ENCODE measurements at regions not wholly inside any gene's neighbourhood (a gene's known extent, or its start where the extent isn't known, plus 50 kb on each side); places are given as distances from the start of the nearest gene placed in this dataset.

DNA sequence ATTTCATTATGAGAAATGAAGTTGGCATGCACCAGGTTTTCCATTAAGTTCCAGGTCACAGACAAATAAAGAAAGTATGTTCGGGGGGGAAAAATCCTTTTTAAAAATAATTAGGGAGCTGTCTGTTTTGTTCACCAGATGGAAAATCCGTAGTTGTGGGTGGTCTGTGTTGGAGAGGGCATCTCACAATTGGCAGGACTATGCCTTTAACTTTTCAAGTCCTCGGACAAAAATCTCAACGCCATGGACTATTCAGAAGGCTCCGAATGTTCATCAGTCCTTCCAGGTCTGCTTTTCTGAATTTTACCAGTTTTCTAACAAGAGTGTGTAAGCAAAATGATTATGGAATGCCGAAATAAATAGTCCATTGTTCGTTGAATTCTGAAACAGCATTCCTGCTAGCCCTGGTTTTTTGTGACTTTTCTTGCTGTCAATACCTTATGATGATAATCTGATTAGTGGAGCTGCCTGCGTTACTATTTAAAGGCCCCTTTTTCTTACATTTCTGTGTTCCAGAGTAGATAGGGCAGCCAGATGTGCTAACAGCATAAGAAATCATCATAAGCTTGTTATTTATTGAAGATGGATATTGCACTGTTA lies 146.9 kb downstream of the TM9SF2 start:
- no peak for DNase-seq
- Histone ChIP-seq H3K27me3 (no peaks in the 10 kb centered on the region), H3K4me3 (no peak overlapping the region), H3K9me3 (no peaks in the 10 kb centered on the region), H3K27ac (no peak overlapping the region), H3K4me1 (peaks cover 0 to 5% (median 0%) of the 10 kb centered on the region in 3 donors), H3K36me3 (no peaks in the 10 kb centered on the region)
- 82 to 89% methylated on average over 8 of the region's 8 CpGs for whole genome bisulfite sequencing, 2 donors
- TF ChIP-seq, protein P1, sequence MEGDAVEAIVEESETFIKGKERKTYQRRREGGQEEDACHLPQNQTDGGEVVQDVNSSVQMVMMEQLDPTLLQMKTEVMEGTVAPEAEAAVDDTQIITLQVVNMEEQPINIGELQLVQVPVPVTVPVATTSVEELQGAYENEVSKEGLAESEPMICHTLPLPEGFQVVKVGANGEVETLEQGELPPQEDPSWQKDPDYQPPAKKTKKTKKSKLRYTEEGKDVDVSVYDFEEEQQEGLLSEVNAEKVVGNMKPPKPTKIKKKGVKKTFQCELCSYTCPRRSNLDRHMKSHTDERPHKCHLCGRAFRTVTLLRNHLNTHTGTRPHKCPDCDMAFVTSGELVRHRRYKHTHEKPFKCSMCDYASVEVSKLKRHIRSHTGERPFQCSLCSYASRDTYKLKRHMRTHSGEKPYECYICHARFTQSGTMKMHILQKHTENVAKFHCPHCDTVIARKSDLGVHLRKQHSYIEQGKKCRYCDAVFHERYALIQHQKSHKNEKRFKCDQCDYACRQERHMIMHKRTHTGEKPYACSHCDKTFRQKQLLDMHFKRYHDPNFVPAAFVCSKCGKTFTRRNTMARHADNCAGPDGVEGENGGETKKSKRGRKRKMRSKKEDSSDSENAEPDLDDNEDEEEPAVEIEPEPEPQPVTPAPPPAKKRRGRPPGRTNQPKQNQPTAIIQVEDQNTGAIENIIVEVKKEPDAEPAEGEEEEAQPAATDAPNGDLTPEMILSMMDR (IDR thresholded peaks at IDR 0.05): no peak
- no peak for TF ChIP-seq POLR2A (IDR thresholded peaks at IDR 0.05)
- intact Hi-C loops (cut with DNase I): no loop called here

DNA sequence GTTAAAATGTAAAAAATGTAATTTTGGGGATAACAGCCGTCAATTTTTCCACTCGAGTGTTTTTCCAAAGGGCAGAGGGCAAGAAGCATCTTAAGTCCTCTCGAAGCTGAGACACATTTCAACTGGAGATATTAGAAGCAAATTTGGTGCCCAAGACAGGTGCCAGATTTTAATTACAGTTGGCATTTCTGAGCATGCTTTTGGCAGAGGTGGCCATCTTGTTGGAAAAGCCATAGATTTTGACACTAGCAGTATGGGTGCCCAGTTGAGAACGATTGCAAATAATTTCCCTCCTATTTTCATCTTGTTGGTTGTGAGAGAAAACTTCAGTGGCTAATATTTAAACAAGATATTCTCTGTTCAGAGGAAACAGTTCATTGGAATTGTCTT lies 146.3 kb downstream of the TM9SF2 start:
- Histone ChIP-seq H3K27ac (no peak overlapping the region), H3K27me3 (no peaks in the 10 kb centered on the region), H3K4me1 (peaks cover 0 to 3% (median 0%) of the 10 kb centered on the region in 3 donors), H3K9me3 (no peaks in the 10 kb centered on the region), H3K36me3 (no peaks in the 10 kb centered on the region), H3K4me3 (no peak overlapping the region)
- DNase-seq: no peak
- 74 to 79% methylated on average over 4 of the region's 4 CpGs for WGBS, 2 donors
- intact Hi-C loops (cut with DNase I): no loop called here
- TF ChIP-seq, protein P1 (IDR thresholded peaks at IDR 0.05): no peak
- TF ChIP-seq POLR2A (IDR thresholded peaks at IDR 0.05): no peak

DNA sequence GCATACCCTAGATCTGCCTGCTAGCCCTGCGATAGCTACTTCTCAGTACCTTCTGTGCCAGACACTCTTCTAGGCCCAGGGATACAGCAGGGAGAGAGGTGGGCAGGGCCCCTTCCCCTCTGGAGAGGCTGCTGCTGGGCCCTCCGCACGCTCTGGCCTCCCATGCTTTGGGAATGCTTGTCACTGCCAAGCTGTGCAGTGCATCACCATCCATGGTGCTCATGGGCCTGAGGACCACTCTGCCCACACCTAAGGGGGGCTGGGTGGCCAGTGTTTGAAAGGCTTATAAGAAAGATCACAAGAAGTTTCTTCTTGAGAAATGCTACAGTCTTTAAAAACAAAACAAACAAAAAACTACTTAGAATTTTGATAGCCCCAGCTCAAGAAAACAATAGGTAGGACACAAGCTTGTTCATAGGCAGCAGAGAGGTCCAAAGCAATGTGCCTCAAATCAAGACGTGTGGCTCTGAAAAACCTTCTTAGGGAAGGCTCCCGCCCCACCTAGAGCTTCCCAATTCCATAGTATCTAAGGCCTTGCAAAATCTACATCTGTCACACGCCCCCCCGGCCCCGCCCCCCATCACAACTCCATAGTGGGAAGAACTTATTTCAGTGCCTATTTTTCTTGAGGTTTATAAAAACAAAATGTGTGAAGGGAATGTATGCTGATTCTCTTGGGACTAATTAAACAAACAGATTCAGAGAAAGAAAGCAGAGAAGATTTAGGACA lies 145.8 kb downstream of the TM9SF2 start:
- DNase-seq: no peak
- Histone ChIP-seq H3K36me3 (no peaks in the 10 kb centered on the region), H3K27me3 (no peaks in the 10 kb centered on the region), H3K9me3 (no peaks in the 10 kb centered on the region), H3K4me1 (no peaks in the 10 kb centered on the region), H3K4me3 (no peak overlapping the region), H3K27ac (no peak overlapping the region)
- WGBS, 2 donors: 84 to 91% methylated on average over 5 to 7 of the region's 8 CpGs
- intact Hi-C loops (cut with DNase I): no loop called here
- no peak for TF ChIP-seq POLR2A (IDR thresholded peaks at IDR 0.05)
- TF ChIP-seq, protein P1 (IDR thresholded peaks at IDR 0.05): no peak

DNA sequence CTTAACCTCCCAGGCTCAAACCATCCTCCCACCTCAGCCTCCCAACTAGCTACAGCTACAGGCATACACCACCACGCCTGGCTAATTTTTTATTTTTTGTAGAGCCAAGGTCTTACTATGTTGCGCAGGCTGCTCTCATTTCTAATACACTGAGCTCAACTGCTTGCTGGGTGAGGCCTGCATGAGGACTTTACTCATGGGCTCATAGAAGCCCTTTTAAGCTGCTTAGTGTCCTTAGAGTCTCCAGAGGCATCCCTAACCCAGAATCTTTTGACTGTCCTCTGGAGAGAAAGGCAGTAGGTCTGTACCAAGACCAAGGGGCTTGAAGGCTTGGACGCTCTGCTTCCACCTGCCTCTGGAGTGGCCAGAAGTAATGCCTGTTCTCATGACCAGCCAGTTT lies 141.6 kb downstream of the TM9SF2 start:
- H3K9me3 ChIP-seq: no peaks in the 10 kb centered on the region
- H3K4me1 ChIP-seq: no peaks in the 10 kb centered on the region
- H3K27ac ChIP-seq: no peak overlapping the region
- WGBS, 2 donors: 94 to 100% methylated on average over 3 of the region's 3 CpGs
- no peak for DNase-seq
- intact Hi-C loops (cut with DNase I): no loop called here
- no peaks in the 10 kb centered on the region for H3K27me3 ChIP-seq
- no peaks in the 10 kb centered on the region for H3K36me3 ChIP-seq
- TF ChIP-seq POLR2A (IDR thresholded peaks at IDR 0.05): no peak
- TF ChIP-seq, protein P1 (IDR thresholded peaks at IDR 0.05): no peak
- H3K4me3 ChIP-seq: no peak overlapping the region

DNA sequence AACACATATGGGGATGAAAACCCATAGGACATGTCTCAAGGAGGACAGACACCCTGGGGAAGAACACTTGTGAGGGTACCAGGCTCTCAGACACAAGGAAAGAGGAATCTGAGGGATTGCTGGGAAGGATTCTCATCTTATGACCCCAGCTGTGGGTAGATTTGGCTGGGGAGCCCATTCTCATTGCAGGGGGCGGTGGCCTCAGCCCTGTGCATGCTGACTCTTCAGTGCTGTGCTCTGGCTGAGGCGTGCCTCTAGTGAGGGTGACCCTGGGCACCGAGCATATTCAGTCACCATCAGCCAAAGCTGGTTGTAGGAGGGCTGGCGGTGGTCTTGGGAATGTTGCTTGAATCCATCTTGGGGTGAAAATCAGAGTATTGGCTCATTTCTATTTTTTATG lies 140.7 kb downstream of the TM9SF2 start:
- H3K4me1 ChIP-seq: no peaks in the 10 kb centered on the region
- no peaks in the 10 kb centered on the region for H3K27me3 ChIP-seq
- no peaks in the 10 kb centered on the region for H3K36me3 ChIP-seq
- 67 to 94% methylated on average over 1 to 4 of the region's 4 CpGs for WGBS, 2 donors
- no peak overlapping the region for H3K4me3 ChIP-seq
- no peak overlapping the region for H3K27ac ChIP-seq
- H3K9me3 ChIP-seq: no peaks in the 10 kb centered on the region
- intact Hi-C loops (cut with DNase I): no loop called here
- no peak for TF ChIP-seq POLR2A (IDR thresholded peaks at IDR 0.05)
- TF ChIP-seq, protein P1 (IDR thresholded peaks at IDR 0.05): no peak
- no peak for DNase-seq
